Activated CD4-positive, alpha-beta T cell treated with anti-CD3 and anti-CD28 coated beads, Interleukin-2, amount 10 ng/mL, durations not matched to agents 24 days and 14 days (primary cell): ENCODE measurements at regions not wholly inside any gene's neighbourhood (a gene's known extent, or its start where the extent isn't known, plus 50 kb on each side); places are given as distances from the start of the nearest gene placed in this dataset.

Experiments used
- DNase-seq: peaks from one replicate; pipeline ENCODE4 v3.0.0; 2022
- H3K27ac Mint-ChIP-seq: one replicate; pipeline ENCODE4 v1.8.0; 2022; ENCODE audit warnings: mild to moderate bottlenecking, mixed read lengths
- H3K27me3 Mint-ChIP-seq: one replicate; pipeline ENCODE4 v1.8.0; 2022; ENCODE audit warnings: mixed read lengths
- H3K36me3 Mint-ChIP-seq: one replicate; pipeline ENCODE4 v1.8.0; 2022; ENCODE audit warnings: low read depth, mild to moderate bottlenecking, mixed read lengths
- H3K4me1 Mint-ChIP-seq: one replicate; pipeline ENCODE4 v1.8.0; 2021; ENCODE audit warnings: mixed read lengths
- H3K4me3 Mint-ChIP-seq: one replicate; pipeline ENCODE4 v1.8.0; 2022; ENCODE audit warnings: mild to moderate bottlenecking, moderate library complexity, mixed read lengths
- H3K9me3 Mint-ChIP-seq: one replicate; pipeline ENCODE4 v1.8.0; 2021; ENCODE audit warnings: mixed read lengths
- intact Hi-C: fragments of 100-400 bp; cut with micrococcal nuclease; formaldehyde crosslinking; loops from one replicate; pipeline ENCODE4 v1.15.1; 2023

- DNase-seq = no peak
- H3K4me3 Mint-ChIP-seq = no peak overlapping the region
- H3K9me3 Mint-ChIP-seq = no peaks in the 10 kb centered on the region
- H3K36me3 Mint-ChIP-seq = no peaks in the 10 kb centered on the region
- intact Hi-C loops = no loop called here
- H3K4me1 Mint-ChIP-seq = no peaks in the 10 kb centered on the region
- H3K27me3 Mint-ChIP-seq = no peaks in the 10 kb centered on the region
- no peak overlapping the region for H3K27ac Mint-ChIP-seq
Observed at GRCh38 chr11:15605094-15605493, 490.4 kb downstream of the INSC start.

- Mint-ChIP-seq H3K27ac (no peak overlapping the region), H3K27me3 (no peaks in the 10 kb centered on the region), H3K4me1 (no peaks in the 10 kb centered on the region), H3K4me3 (no peak overlapping the region), H3K36me3 (no peaks in the 10 kb centered on the region), H3K9me3 (no peaks in the 10 kb centered on the region)
- no peak for DNase-seq
- intact Hi-C loops = no loop called here
Observed at GRCh38 chr11:15607361-15608036, 492.8 kb downstream of the INSC start.

- Mint-ChIP-seq H3K27ac (no peak overlapping the region), H3K27me3 (no peaks in the 10 kb centered on the region), H3K4me1 (no peaks in the 10 kb centered on the region), H3K9me3 (no peaks in the 10 kb centered on the region), H3K4me3 (no peak overlapping the region), H3K36me3 (no peaks in the 10 kb centered on the region)
- DNase-seq = no peak
- intact Hi-C loops = no loop called here
Observed at GRCh38 chr11:15609445-15609844, 494.7 kb downstream of the INSC start.

- Mint-ChIP-seq H3K27ac (no peak overlapping the region), H3K9me3 (no peaks in the 10 kb centered on the region), H3K27me3 (no peaks in the 10 kb centered on the region), H3K4me3 (no peak overlapping the region), H3K4me1 (no peaks in the 10 kb centered on the region), H3K36me3 (no peaks in the 10 kb centered on the region)
- intact Hi-C loops = no loop called here
- DNase-seq = no peak
Observed at GRCh38 chr11:15610881-15611280, 496.2 kb downstream of the INSC start.

GRCh38 chr11:15613251-15613650 is 498.5 kb downstream of the INSC start:
- DNase-seq = no peak
- Mint-ChIP-seq H3K27me3 (no peaks in the 10 kb centered on the region), H3K9me3 (no peaks in the 10 kb centered on the region), H3K27ac (no peak overlapping the region), H3K36me3 (no peaks in the 10 kb centered on the region), H3K4me1 (no peaks in the 10 kb centered on the region), H3K4me3 (no peak overlapping the region)
- intact Hi-C loops = no loop called here

GRCh38 chr11:15613789-15614188 is 499.1 kb downstream of the INSC start:
- Mint-ChIP-seq H3K4me1 (no peaks in the 10 kb centered on the region), H3K27ac (no peak overlapping the region), H3K36me3 (no peaks in the 10 kb centered on the region), H3K9me3 (no peaks in the 10 kb centered on the region), H3K27me3 (no peaks in the 10 kb centered on the region), H3K4me3 (no peak overlapping the region)
- DNase-seq = no peak
- intact Hi-C loops = no loop called here

- Mint-ChIP-seq H3K27me3 (no peaks in the 10 kb centered on the region), H3K27ac (no peak overlapping the region), H3K4me1 (no peaks in the 10 kb centered on the region), H3K4me3 (no peak overlapping the region), H3K36me3 (no peaks in the 10 kb centered on the region), H3K9me3 (no peaks in the 10 kb centered on the region)
- DNase-seq = no peak
- intact Hi-C loops = no loop called here
Observed at GRCh38 chr11:15615398-15616096, 500.8 kb downstream of the INSC start.

GRCh38 chr11:15616130-15617105 is 501.7 kb downstream of the INSC start:
- H3K27ac Mint-ChIP-seq = no peak overlapping the region
- H3K4me3 Mint-ChIP-seq = no peak overlapping the region
- H3K27me3 Mint-ChIP-seq = no peaks in the 10 kb centered on the region
- H3K4me1 Mint-ChIP-seq = no peaks in the 10 kb centered on the region
- no peaks in the 10 kb centered on the region for H3K9me3 Mint-ChIP-seq
- no peaks in the 10 kb centered on the region for H3K36me3 Mint-ChIP-seq
- DNase-seq = no peak
- intact Hi-C loops = no loop called here

GRCh38 chr11:15617126-15617525 is 502.4 kb downstream of the INSC start:
- Mint-ChIP-seq H3K4me3 (no peak overlapping the region), H3K27ac (no peak overlapping the region), H3K36me3 (no peaks in the 10 kb centered on the region), H3K9me3 (no peaks in the 10 kb centered on the region), H3K27me3 (no peaks in the 10 kb centered on the region), H3K4me1 (no peaks in the 10 kb centered on the region)
- DNase-seq = no peak
- intact Hi-C loops = no loop called here

- Mint-ChIP-seq H3K4me1 (no peaks in the 10 kb centered on the region), H3K9me3 (no peaks in the 10 kb centered on the region), H3K27me3 (no peaks in the 10 kb centered on the region), H3K4me3 (no peak overlapping the region), H3K27ac (no peak overlapping the region), H3K36me3 (no peaks in the 10 kb centered on the region)
- intact Hi-C loops = no loop called here
- DNase-seq = no peak
Observed at GRCh38 chr11:15618583-15619032, 503.9 kb downstream of the INSC start.

- no peaks in the 10 kb centered on the region for H3K36me3 Mint-ChIP-seq
- H3K4me3 Mint-ChIP-seq = no peak overlapping the region
- H3K4me1 Mint-ChIP-seq = no peaks in the 10 kb centered on the region
- H3K9me3 Mint-ChIP-seq = no peaks in the 10 kb centered on the region
- no peak overlapping the region for H3K27ac Mint-ChIP-seq
- intact Hi-C loops = no loop called here
- DNase-seq = no peak
- no peaks in the 10 kb centered on the region for H3K27me3 Mint-ChIP-seq
Observed at GRCh38 chr11:15621565-15621964, 506.8 kb downstream of the INSC start.

GRCh38 chr11:15622231-15622890 is 507.6 kb downstream of the INSC start:
- Mint-ChIP-seq H3K27ac (no peak overlapping the region), H3K36me3 (no peaks in the 10 kb centered on the region), H3K9me3 (no peaks in the 10 kb centered on the region), H3K4me3 (no peak overlapping the region), H3K27me3 (no peaks in the 10 kb centered on the region), H3K4me1 (no peaks in the 10 kb centered on the region)
- intact Hi-C loops = no loop called here
- no peak for DNase-seq

GRCh38 chr11:15624701-15625100 is 510.0 kb downstream of the INSC start:
- Mint-ChIP-seq H3K9me3 (no peaks in the 10 kb centered on the region), H3K4me1 (no peaks in the 10 kb centered on the region), H3K27ac (no peak overlapping the region), H3K36me3 (no peaks in the 10 kb centered on the region), H3K27me3 (no peaks in the 10 kb centered on the region), H3K4me3 (no peak overlapping the region)
- no peak for DNase-seq
- intact Hi-C loops = no loop called here
